H9 (cell line): ENCODE measurements at regions not wholly inside any gene's neighbourhood (a gene's known extent, or its start where the extent isn't known, plus 50 kb on each side); places are given as distances from the start of the nearest gene placed in this dataset.

Source experiments
- DNase-seq: peaks from one replicate; pipeline ENCODE4 v3.0.0-alpha.2; 2017
- H2AFZ ChIP-seq: one replicate; pipeline ENCODE4 v1.6.1; 2013; ENCODE audit warnings: mild to moderate bottlenecking, low read length, control low read depth, moderate library complexity
- H2AK5ac ChIP-seq: 2 replicates; pipeline ENCODE4 v1.6.1; 2013; ENCODE audit warnings: low read length, control low read depth, mixed read lengths; ENCODE audit not compliant: insufficient read length
- H2BK120ac ChIP-seq: one replicate; pipeline ENCODE4 v1.6.1; 2013; ENCODE audit warnings: low read depth, mild to moderate bottlenecking, low read length, control low read depth, inconsistent platforms; ENCODE audit not compliant: poor library complexity, severe bottlenecking
- H2BK12ac ChIP-seq: 2 replicates; pipeline ENCODE4 v1.6.1; 2013; ENCODE audit warnings: low read length, control low read depth, mixed read lengths, low read depth; ENCODE audit not compliant: insufficient read length
- H2BK15ac ChIP-seq: 2 replicates; pipeline ENCODE4 v1.6.1; 2013; ENCODE audit warnings: low read depth, low read length, control low read depth
- H2BK20ac ChIP-seq: one replicate; pipeline ENCODE4 v1.6.1; 2013; ENCODE audit warnings: low read depth, mild to moderate bottlenecking, low read length, control low read depth, inconsistent platforms; ENCODE audit not compliant: poor library complexity, severe bottlenecking
- H2BK5ac ChIP-seq: 2 replicates; pipeline ENCODE4 v1.6.1; 2013; ENCODE audit warnings: low read length, control low read depth, mixed read lengths; ENCODE audit not compliant: insufficient read length
- H3K14ac ChIP-seq: 2 replicates; pipeline ENCODE4 v1.6.1; 2013; ENCODE audit warnings: low read length, control low read depth; ENCODE audit not compliant: insufficient read depth
- H3K18ac ChIP-seq: 2 replicates; pipeline ENCODE4 v1.6.1; 2013; ENCODE audit warnings: low read depth, mild to moderate bottlenecking, mixed read lengths, low read length, control low read depth; ENCODE audit not compliant: insufficient read length
- H3K23ac ChIP-seq: 2 replicates; pipeline ENCODE4 v1.6.1; 2013; ENCODE audit warnings: low read length, control low read depth, mixed read lengths, low read depth; ENCODE audit not compliant: insufficient read length
- H3K23me2 ChIP-seq: 2 replicates; pipeline ENCODE4 v1.6.1; 2013; ENCODE audit warnings: low read depth, mild to moderate bottlenecking, mixed read lengths, low read length, control low read depth; ENCODE audit not compliant: insufficient read length, poor library complexity, severe bottlenecking
- H3K27ac ChIP-seq: 2 replicates; pipeline ENCODE4 v1.5.1; 2013; ENCODE audit warnings: low read length, control low read depth, mixed read lengths, low read depth; ENCODE audit not compliant: insufficient read length
- H3K27me3 ChIP-seq: 2 replicates; pipeline ENCODE4 v1.6.1; 2013; ENCODE audit warnings: low read length, control low read depth, inconsistent platforms; ENCODE audit not compliant: insufficient read depth
- H3K4ac ChIP-seq: 2 replicates; pipeline ENCODE4 v1.6.1; 2013; ENCODE audit warnings: low read depth, mild to moderate bottlenecking, control low read depth, inconsistent platforms, low read length, moderate library complexity
- H3K4me1 ChIP-seq: 2 replicates; pipeline ENCODE4 v1.6.1; 2013; ENCODE audit warnings: low read length, control low read depth, inconsistent platforms; ENCODE audit not compliant: insufficient read depth
- H3K4me2 ChIP-seq: 2 replicates; pipeline ENCODE4 v1.6.1; 2013; ENCODE audit warnings: low read length, control low read depth, mixed read lengths; ENCODE audit not compliant: insufficient read length, insufficient read depth
- H3K56ac ChIP-seq: 2 replicates; pipeline ENCODE4 v1.6.1; 2013; ENCODE audit warnings: low read depth, mild to moderate bottlenecking, mixed read lengths, low read length, control low read depth; ENCODE audit not compliant: insufficient read length
- H3K79me1 ChIP-seq: 2 replicates; pipeline ENCODE4 v1.6.1; 2013; ENCODE audit warnings: low read depth, mild to moderate bottlenecking, moderate library complexity, low read length, control low read depth, inconsistent platforms; ENCODE audit not compliant: insufficient read depth, poor library complexity, severe bottlenecking
- H3K79me2 ChIP-seq: 2 replicates; pipeline ENCODE4 v1.6.1; 2013; ENCODE audit warnings: low read length, control low read depth, inconsistent platforms; ENCODE audit not compliant: insufficient read depth
- H3K9ac ChIP-seq: 2 replicates; pipeline ENCODE4 v1.6.1; 2013; ENCODE audit warnings: low read length, control low read depth, mixed read lengths; ENCODE audit not compliant: insufficient read length; ENCODE audit errors: extremely low read depth
- H3K9me3 ChIP-seq: one replicate; pipeline ENCODE4 v1.6.1; 2013; ENCODE audit warnings: low read depth, low read length, inconsistent platforms; ENCODE audit not compliant: control insufficient read depth
- H3T11ph ChIP-seq: one replicate; pipeline ENCODE4 v1.6.1; 2013; ENCODE audit warnings: mild to moderate bottlenecking, low read length, control low read depth, inconsistent platforms
- H4K20me1 ChIP-seq: one replicate; pipeline ENCODE4 v1.6.1; 2013; ENCODE audit not compliant: control insufficient read depth, insufficient read length, insufficient read depth
- H4K5ac ChIP-seq: 2 replicates; pipeline ENCODE4 v1.6.1; 2013; ENCODE audit warnings: low read depth, mild to moderate bottlenecking, mixed read lengths, low read length, control low read depth; ENCODE audit not compliant: insufficient read length
- H4K8ac ChIP-seq: replicated peaks from 2 replicates; pipeline ENCODE4 v1.6.1; 2013; ENCODE audit warnings: low read length, control low read depth, mixed read lengths, low read depth; ENCODE audit not compliant: insufficient read length
- H4K91ac ChIP-seq: 2 replicates; pipeline ENCODE4 v1.6.1; 2013; ENCODE audit warnings: low read depth, mild to moderate bottlenecking, moderate library complexity, mixed read lengths, low read length, control low read depth; ENCODE audit not compliant: insufficient read length
- H3K27ac Mint-ChIP-seq, 3 experiments: 2 replicates in 2 of 3; 3 replicates in 1 of 3; pipeline ENCODE4 v1.8.0; 2020 to 2021; ENCODE audit warnings: mixed read lengths in 3 of 3, mild to moderate bottlenecking in 1 of 3, moderate library complexity in 1 of 3
- H3K27me3 Mint-ChIP-seq: 2 replicates; pipeline ENCODE4 v1.8.0; 2021; ENCODE audit warnings: low read depth, mild to moderate bottlenecking, moderate library complexity, mixed read lengths
- H3K36me3 Mint-ChIP-seq, 3 experiments: 2 replicates in 2 of 3; 3 replicates in 1 of 3; pipeline ENCODE4 v1.8.0; 2020 to 2021; ENCODE audit warnings: low read depth in 3 of 3, mixed read lengths in 3 of 3; ENCODE audit not compliant: insufficient read depth in 1 of 3
- H3K4me1 Mint-ChIP-seq, 2 experiments: 2 replicates each; pipeline ENCODE4 v1.8.0; 2020; ENCODE audit warnings: mixed read lengths in 2 of 2
- H3K4me3 Mint-ChIP-seq, 2 experiments: 2 replicates in 1 of 2; 3 replicates in 1 of 2; pipeline ENCODE4 v1.8.0; 2020 to 2021; ENCODE audit warnings: mild to moderate bottlenecking in 2 of 2, mixed read lengths in 2 of 2, moderate library complexity in 1 of 2
- H3K9me3 Mint-ChIP-seq, 2 experiments: 2 replicates in 1 of 2; 3 replicates in 1 of 2; pipeline ENCODE4 v1.8.0; 2020; ENCODE audit warnings: mild to moderate bottlenecking in 2 of 2, mixed read lengths in 2 of 2, moderate library complexity in 1 of 2
- CTCF ChIP-seq: fragments of 200-600 bp; sonication (generic); conservative IDR thresholded peaks from 3 replicates; pipeline ENCODE4 v1.8.0; 2021; ENCODE audit warnings: antibody characterized with exemption, mild to moderate bottlenecking

- no peak overlapping the region for H2BK20ac ChIP-seq
- H3K23me2 ChIP-seq, result no peaks in the 10 kb centered on the region
- no peak overlapping the region for H3K9ac ChIP-seq
- H3K56ac ChIP-seq, result no peak overlapping the region
- H3K14ac ChIP-seq, result no peak overlapping the region
- no peak overlapping the region for H4K5ac ChIP-seq
- H3K27ac ChIP-seq, result no peak overlapping the region
- H3K79me2 ChIP-seq, result no peaks in the 10 kb centered on the region
- Mint-ChIP-seq H3K4me1 (no peaks in the 10 kb centered on the region), H3K4me3 (no peak overlapping the region), H3K36me3 (peaks cover 0 to 4% (median 1%) of the 10 kb centered on the region in 3 experiments; a peak in 2 of 7 replicates), H3K9me3 (peaks cover 7 to 12% of the 10 kb centered on the region in 2 experiments; a peak in 3 of 5 replicates), H3K27me3 (no peaks in the 10 kb centered on the region; the same call in 1 of the 2 replicates), H3K27ac (no peak overlapping the region)
- no peak overlapping the region for H3K4ac ChIP-seq
- no peak for TF ChIP-seq CTCF
- H2BK15ac ChIP-seq, result no peak overlapping the region
- no peak overlapping the region for H2AFZ ChIP-seq
- no peak overlapping the region for H3K4me2 ChIP-seq
- no peaks in the 10 kb centered on the region for H3K27me3 ChIP-seq
- H2BK120ac ChIP-seq, result no peak overlapping the region
- H4K8ac ChIP-seq, result no peak overlapping the region
- H2AK5ac ChIP-seq, result no peak overlapping the region
- no peak for DNase-seq
- no peaks in the 10 kb centered on the region for H4K20me1 ChIP-seq
- H3K23ac ChIP-seq, result no peak overlapping the region
- H3T11ph ChIP-seq, result no peak overlapping the region
- no peak overlapping the region for H2BK12ac ChIP-seq
- H3K4me1 ChIP-seq, result no peaks in the 10 kb centered on the region
- H3K79me1 ChIP-seq, result no peaks in the 10 kb centered on the region
- H4K91ac ChIP-seq, result no peak overlapping the region
- no peak overlapping the region for H2BK5ac ChIP-seq
- H3K18ac ChIP-seq, result no peak overlapping the region
- H3K9me3 ChIP-seq, result no peaks in the 10 kb centered on the region
Observed at GRCh38 chr12:74626397-74626796, 88.8 kb downstream of the ATXN7L3B start.
